ENCODE measurements at regions not wholly inside any gene's neighbourhood (a gene's known extent, or its start where the extent isn't known, plus 50 kb on each side); places are given as distances from the start of the nearest gene placed in this dataset.

DNA sequence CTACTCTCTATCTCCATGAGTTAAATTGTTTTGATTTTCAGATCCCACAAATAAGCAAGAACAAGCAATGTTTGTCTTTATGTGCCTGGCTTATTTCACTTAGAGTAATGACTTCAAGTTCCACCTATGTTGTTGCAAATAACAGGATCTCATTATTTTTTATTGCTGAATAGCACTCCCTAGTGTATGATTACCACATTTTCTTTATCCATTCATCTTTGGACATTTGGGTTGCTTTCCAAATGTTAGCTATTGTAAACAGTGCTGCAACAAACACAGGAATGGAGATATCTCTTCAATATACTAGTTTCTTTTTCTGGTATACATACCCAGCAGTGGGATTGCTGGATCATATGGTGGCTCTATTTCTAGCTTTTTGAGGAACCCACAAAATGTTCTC, 136.0 kb downstream of the SLITRK2 start:
- TF ChIP-seq CHD4 (IDR thresholded peaks at IDR 0.05; ENCODE audit: borderline replicate concordance, low read length) = no peak
- TF ChIP-seq, protein P1, sequence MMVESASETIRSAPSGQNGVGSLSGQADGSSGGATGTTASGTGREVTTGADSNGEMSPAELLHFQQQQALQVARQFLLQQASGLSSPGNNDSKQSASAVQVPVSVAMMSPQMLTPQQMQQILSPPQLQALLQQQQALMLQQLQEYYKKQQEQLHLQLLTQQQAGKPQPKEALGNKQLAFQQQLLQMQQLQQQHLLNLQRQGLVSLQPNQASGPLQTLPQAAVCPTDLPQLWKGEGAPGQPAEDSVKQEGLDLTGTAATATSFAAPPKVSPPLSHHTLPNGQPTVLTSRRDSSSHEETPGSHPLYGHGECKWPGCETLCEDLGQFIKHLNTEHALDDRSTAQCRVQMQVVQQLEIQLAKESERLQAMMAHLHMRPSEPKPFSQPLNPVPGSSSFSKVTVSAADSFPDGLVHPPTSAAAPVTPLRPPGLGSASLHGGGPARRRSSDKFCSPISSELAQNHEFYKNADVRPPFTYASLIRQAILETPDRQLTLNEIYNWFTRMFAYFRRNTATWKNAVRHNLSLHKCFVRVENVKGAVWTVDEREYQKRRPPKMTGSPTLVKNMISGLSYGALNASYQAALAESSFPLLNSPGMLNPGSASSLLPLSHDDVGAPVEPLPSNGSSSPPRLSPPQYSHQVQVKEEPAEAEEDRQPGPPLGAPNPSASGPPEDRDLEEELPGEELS (CRISPR knock-in tag; IDR thresholded peaks at IDR 0.05) = no peak
- no peak for TF ChIP-seq HDAC2 (CRISPR knock-in tag; IDR thresholded peaks at IDR 0.05)
- TF ChIP-seq, protein P2, sequence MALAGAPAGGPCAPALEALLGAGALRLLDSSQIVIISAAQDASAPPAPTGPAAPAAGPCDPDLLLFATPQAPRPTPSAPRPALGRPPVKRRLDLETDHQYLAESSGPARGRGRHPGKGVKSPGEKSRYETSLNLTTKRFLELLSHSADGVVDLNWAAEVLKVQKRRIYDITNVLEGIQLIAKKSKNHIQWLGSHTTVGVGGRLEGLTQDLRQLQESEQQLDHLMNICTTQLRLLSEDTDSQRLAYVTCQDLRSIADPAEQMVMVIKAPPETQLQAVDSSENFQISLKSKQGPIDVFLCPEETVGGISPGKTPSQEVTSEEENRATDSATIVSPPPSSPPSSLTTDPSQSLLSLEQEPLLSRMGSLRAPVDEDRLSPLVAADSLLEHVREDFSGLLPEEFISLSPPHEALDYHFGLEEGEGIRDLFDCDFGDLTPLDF (CRISPR knock-in tag; IDR thresholded peaks at IDR 0.05) = no peak
- no peak for TF ChIP-seq CHCHD3 (CRISPR knock-in tag; IDR thresholded peaks at IDR 0.05)
- no peak for TF ChIP-seq GABPB1 (CRISPR knock-in tag; IDR thresholded peaks at IDR 0.05)
- TF ChIP-seq POLR2AphosphoS2 (IDR thresholded peaks at IDR 0.05; ENCODE audit: low read depth, low read length) = no peak
- TF ChIP-seq SNRNP70 (IDR thresholded peaks at IDR 0.05; ENCODE audit: low read depth, low read length) = no peak
- TF ChIP-seq TCF7L2 (IDR thresholded peaks at IDR 0.05; ENCODE audit: low read depth, low read length) = no peak
- TF ChIP-seq, protein P3, sequence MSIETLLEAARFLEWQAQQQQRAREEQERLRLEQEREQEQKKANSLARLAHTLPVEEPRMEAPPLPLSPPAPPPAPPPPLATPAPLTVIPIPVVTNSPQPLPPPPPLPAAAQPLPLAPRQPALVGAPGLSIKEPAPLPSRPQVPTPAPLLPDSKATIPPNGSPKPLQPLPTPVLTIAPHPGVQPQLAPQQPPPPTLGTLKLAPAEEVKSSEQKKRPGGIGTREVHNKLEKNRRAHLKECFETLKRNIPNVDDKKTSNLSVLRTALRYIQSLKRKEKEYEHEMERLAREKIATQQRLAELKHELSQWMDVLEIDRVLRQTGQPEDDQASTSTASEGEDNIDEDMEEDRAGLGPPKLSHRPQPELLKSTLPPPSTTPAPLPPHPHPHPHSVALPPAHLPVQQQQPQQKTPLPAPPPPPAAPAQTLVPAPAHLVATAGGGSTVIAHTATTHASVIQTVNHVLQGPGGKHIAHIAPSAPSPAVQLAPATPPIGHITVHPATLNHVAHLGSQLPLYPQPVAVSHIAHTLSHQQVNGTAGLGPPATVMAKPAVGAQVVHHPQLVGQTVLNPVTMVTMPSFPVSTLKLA (IDR thresholded peaks at IDR 0.05) = no peak
- TF ChIP-seq, protein P4, sequence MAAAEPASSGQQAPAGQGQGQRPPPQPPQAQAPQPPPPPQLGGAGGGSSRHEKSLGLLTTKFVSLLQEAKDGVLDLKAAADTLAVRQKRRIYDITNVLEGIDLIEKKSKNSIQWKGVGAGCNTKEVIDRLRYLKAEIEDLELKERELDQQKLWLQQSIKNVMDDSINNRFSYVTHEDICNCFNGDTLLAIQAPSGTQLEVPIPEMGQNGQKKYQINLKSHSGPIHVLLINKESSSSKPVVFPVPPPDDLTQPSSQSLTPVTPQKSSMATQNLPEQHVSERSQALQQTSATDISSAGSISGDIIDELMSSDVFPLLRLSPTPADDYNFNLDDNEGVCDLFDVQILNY (CRISPR knock-in tag; conservative IDR thresholded peaks at IDR 0.05) = no peak
- TF ChIP-seq POLR2AphosphoS5 (IDR thresholded peaks at IDR 0.05; ENCODE audit: low read depth, low read length) = no peak
